ENCODE measurements at regions not wholly inside any gene's neighbourhood (a gene's known extent, or its start where the extent isn't known, plus 50 kb on each side); places are given as distances from the start of the nearest gene placed in this dataset.
"Not testable (repeated sequence)": the region's sequence is repeated elsewhere in the genome, so short reads cannot be mapped to it uniquely, and the experiment has no call there.

GRCh38 chr1:10867914-10868598 is 71.6 kb upstream of the CASZ1 start:
- no peak for DNase-seq (ENCODE audit: low spot score)

- no peak for DNase-seq (ENCODE audit: low spot score)
These were observed 72.1 kb upstream of the CASZ1 start for GRCh38 chr1:10868599-10868965.

- no peak for DNase-seq (ENCODE audit: low spot score)
These were observed 73.5 kb upstream of the CASZ1 start for GRCh38 chr1:10869933-10870332.

- no peak for DNase-seq (ENCODE audit: low spot score)
These were observed 74.1 kb upstream of the CASZ1 start for GRCh38 chr1:10870493-10871096.

GRCh38 chr1:10873189-10873588 is 76.7 kb upstream of the CASZ1 start:
- no peak for DNase-seq (ENCODE audit: low spot score)

- DNase-seq (ENCODE audit: low spot score): no peak
These were observed 77.9 kb upstream of the CASZ1 start for GRCh38 chr1:10874351-10874750.

GRCh38 chr1:10877894-10878293 is 81.4 kb upstream of the CASZ1 start:
- no peak for DNase-seq (ENCODE audit: low spot score)

GRCh38 chr1:10878469-10878868 is 82.0 kb upstream of the CASZ1 start:
- DNase-seq (ENCODE audit: low spot score): no peak

- DNase-seq (ENCODE audit: low spot score): no peak
These were observed 83.6 kb upstream of the CASZ1 start for GRCh38 chr1:10880063-10880462.

- no peak for DNase-seq (ENCODE audit: low spot score)
These were observed 84.6 kb upstream of the CASZ1 start for GRCh38 chr1:10881046-10881445.

- no peak for DNase-seq (ENCODE audit: low spot score)
These were observed 85.6 kb upstream of the CASZ1 start for GRCh38 chr1:10882069-10882468.

GRCh38 chr1:10887032-10887431 is 90.6 kb upstream of the CASZ1 start:
- DNase-seq (ENCODE audit: low spot score): not testable (repeated sequence)

GRCh38 chr1:10888291-10888690 is 91.8 kb upstream of the CASZ1 start:
- no peak for DNase-seq (ENCODE audit: low spot score)

- no peak for DNase-seq (ENCODE audit: low spot score)
These were observed 92.6 kb upstream of the CASZ1 start for GRCh38 chr1:10888791-10889649.

GRCh38 chr1:10889650-10890353 is 93.4 kb upstream of the CASZ1 start:
- DNase-seq (ENCODE audit: low spot score): no peak

- DNase-seq (ENCODE audit: low spot score): no peak
These were observed 94.1 kb upstream of the CASZ1 start for GRCh38 chr1:10890491-10891071.

- DNase-seq (ENCODE audit: low spot score): no peak
These were observed 94.6 kb upstream of the CASZ1 start for GRCh38 chr1:10891091-10891490.

GRCh38 chr1:10892138-10893065 is 96.0 kb upstream of the CASZ1 start:
- no peak for DNase-seq (ENCODE audit: low spot score)

GRCh38 chr1:10895621-10896020 is 99.2 kb upstream of the CASZ1 start:
- no peak for DNase-seq (ENCODE audit: low spot score)

- no peak for DNase-seq (ENCODE audit: low spot score)
These were observed 100.2 kb upstream of the CASZ1 start for GRCh38 chr1:10896673-10897072.

Measured in AG08395 (cell line).